ENCODE measurements at regions not wholly inside any gene's neighbourhood (a gene's known extent, or its start where the extent isn't known, plus 50 kb on each side); places are given as distances from the start of the nearest gene placed in this dataset.

DNA sequence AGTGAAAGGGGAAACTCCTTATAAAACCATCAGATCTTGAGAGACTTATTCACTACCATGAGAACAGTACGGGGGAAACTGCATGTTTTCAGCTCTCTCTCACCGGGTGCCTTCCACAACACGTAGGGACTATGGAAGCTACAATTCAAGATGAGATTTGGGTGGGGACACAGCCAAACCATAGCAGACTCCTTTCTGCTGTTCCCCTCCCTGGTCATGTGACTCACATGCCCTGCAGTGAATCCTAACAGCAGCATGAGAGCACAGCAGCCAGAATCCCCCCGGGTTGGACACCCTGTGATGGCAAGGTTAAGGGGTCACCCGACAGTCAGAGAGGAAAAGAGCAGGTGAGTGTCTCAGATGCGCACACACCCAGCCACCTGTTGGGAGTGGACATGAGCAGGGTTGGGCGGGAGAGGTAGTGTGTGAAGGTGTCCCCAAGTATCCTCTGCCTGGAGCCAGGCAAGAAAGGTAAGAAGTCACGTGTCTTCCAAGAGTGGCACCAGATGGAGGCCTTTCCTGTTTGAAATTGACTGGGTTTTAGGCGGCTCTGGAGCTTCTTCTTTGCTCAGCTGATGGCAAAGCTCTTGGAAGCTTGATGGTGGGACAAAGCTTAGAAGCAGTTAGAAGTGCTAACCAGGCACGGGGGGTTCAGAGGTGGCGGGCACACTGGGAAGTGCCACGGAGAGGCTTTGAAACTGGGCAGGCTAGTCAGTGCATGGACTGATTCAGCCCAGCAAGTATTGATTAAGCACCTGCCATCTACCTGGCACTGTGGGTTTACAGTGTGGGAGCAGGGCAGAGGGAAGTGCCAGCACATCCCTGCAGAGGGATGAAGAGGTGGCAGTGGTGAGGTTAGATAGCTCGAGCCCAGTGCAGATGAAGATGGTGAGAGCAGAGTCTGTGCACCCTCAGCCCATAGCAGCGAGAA, 68.7 kb downstream of the RHOB start:
- DNase-seq (ENCODE audit: insufficient read length, low spot score) (no peak), FAIRE-seq (no peak)
- no peak for TF ChIP-seq POLR2A (IDR thresholded peaks at IDR 0.05; ENCODE audit: low read depth, low read length)

DNA sequence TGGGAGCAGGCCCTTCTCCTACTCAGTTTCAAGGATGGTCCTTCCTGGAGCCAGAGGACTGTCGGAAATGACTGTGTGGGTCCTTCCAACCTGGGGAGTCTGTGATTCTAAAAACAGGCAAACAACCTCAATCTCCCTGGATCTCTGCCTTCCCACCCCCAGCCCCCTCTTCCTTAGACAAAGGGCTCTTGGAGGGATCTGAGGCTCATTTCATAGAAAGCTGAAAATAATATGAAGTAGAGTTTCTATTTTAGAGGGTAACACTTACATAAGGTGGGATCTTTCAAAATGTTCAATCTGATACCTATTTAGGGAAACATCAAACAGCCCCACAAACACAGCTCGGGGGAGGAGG, 69.4 kb downstream of the RHOB start:
- no peak for FAIRE-seq
- TF ChIP-seq POLR2A (IDR thresholded peaks at IDR 0.05; ENCODE audit: low read depth, low read length), result no peak
- no peak for DNase-seq (ENCODE audit: insufficient read length, low spot score)

- no peak for TF ChIP-seq POLR2A (IDR thresholded peaks at IDR 0.05; ENCODE audit: low read depth, low read length)
- no peak for DNase-seq (ENCODE audit: insufficient read length, low spot score)
- no peak for FAIRE-seq
Measured at GRCh38 chr2:20516646-20517341, 69.9 kb downstream of the RHOB start.

DNA sequence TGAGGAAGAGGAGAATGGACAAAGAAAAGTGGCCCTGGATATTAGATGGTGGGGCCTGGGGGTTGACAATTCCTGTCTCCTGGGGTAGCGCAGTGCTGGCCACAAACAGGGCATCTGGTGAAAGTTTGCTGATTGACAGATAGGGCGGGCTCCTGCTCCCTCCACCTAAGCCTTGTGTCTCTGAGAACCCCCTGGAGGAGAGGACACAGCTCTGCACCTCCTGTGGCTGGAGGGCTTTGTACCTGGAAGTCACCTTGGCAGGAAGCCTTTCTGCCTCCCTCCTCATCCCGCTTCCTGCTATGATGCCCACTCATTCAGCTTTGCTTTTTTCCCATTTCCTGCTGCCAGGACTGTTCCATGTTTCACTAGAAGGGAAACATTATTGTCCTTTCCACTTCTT, 72.4 kb downstream of the RHOB start:
- no peak for DNase-seq (ENCODE audit: insufficient read length, low spot score)
- no peak for TF ChIP-seq POLR2A (IDR thresholded peaks at IDR 0.05; ENCODE audit: low read depth, low read length)
- no peak for FAIRE-seq

DNA sequence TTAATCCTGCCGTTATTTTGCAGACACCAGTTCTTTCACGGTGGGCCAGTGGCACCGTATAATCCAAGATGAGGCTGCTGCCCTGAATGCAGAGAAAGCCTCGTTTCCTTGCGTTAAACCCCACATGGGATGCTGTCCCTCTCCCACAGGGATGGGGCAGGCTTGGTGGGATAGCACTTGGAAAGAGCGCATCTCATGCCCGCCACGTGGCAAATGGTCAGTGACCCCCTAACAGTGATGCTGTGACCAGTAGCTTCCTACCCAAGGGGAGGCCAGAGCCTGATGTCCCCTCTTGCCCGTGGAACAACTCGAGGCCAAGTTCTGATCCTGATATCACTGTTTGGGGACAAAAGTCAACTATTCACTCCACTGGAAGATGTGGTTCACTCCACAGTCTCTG, 73.3 kb downstream of the RHOB start:
- no peak for TF ChIP-seq POLR2A (IDR thresholded peaks at IDR 0.05; ENCODE audit: low read depth, low read length)
- DNase-seq (ENCODE audit: insufficient read length, low spot score) (no peak), FAIRE-seq (no peak)

DNA sequence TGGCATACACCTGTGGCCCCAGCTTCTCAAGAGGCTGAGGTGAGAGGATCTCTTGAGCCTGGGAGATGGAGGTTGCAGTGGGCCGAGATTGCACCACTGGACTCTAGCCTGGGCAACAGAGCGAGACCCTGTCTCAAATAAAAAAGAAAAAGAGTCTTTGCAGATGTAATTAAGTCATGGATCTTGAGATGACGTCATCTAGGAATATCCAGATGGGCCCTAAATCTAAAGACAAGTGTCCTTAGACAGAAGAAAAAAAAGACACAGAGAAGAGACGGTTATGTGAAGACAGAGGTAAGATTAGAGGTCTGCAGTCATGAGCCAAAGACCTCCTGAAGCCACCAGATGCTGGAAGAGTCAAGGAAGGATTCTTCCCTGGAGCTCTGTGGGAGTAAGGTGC, 74.3 kb downstream of the RHOB start:
- no peak for FAIRE-seq
- TF ChIP-seq POLR2A (IDR thresholded peaks at IDR 0.05; ENCODE audit: low read depth, low read length), result no peak

DNA sequence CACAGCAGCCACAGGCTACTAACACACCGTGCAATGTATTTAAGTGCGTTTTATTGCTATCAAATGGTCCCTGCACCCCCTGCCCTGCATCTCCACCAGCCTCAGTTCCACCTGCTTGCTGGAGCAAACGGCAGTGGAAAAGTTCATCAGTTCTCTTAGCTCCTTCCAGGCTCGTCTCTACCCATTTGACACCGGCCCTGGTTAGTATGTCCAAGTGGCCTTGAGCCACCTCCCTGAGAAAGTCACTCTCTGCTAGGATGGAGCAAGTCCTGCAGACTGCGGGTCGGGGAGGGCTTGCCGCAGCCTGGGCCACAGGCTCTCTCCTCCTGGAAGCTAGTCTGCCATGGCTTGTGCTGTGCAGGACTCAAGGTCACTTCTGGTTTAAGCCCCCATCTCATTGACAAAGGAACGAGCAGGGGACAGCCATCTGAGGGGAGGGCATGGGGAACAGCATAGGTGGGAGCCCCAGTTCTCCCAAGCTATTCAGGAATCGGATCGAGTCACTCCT, 74.9 kb downstream of the RHOB start:
- FAIRE-seq (no peak), DNase-seq (ENCODE audit: insufficient read length, low spot score) (no peak)
- TF ChIP-seq POLR2A (IDR thresholded peaks at IDR 0.05; ENCODE audit: low read depth, low read length), result no peak

More for the DNA sequence above, 74.3 kb downstream of the RHOB start:
- DNase-seq (ENCODE audit: insufficient read length, low spot score), result no peak

DNA sequence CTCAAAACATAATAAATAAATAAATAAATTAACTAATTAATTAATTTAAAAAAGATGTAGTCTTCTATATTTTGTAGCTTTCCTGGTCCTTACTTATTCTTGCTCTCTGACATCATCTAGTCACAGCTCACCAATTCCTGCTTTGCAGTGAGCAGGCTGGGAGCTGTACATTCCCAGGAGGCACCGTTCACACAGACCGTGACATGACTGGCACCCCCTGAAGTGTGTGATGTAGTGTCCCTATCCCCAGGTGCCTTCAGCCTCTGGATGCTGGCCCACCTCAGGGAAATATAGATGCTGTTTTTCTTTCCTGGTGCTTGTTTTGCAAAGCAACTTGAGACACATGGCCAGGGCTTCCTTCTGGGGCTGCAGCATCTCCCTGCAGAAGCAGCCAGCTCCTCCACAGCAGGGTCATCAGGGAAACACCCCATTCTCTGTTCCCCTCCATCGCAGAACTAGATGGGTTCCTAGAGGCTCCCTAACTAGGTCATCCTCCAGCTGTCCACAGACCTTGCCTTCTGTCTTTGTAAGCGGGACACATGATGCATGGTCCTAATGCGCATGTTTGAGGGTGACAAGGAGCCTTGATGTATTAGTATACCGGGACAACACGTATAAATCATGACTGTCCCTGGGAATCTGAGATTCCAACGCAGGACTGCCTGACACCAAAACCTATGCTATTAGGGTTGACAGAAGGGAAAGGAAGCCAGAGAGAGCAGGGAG, 76.4 kb downstream of the RHOB start:
- DNase-seq (ENCODE audit: insufficient read length, low spot score) (no peak), FAIRE-seq (no peak)

GRCh38 chr2:20523799-20524187, 76.9 kb downstream of the RHOB start:
- no peak for FAIRE-seq
- TF ChIP-seq POLR2A (IDR thresholded peaks at IDR 0.05; ENCODE audit: low read depth, low read length), result no peak

More for the DNA sequence above, 76.4 kb downstream of the RHOB start:
- no peak for TF ChIP-seq POLR2A (IDR thresholded peaks at IDR 0.05; ENCODE audit: low read depth, low read length)

GRCh38 chr2:20524412-20525040, 77.7 kb downstream of the RHOB start:
- no peak for TF ChIP-seq POLR2A (IDR thresholded peaks at IDR 0.05; ENCODE audit: low read depth, low read length)
- no peak for FAIRE-seq
- DNase-seq (ENCODE audit: insufficient read length, low spot score), result no peak

More at GRCh38 chr2:20523799-20524187, 76.9 kb downstream of the RHOB start:
- no peak for DNase-seq (ENCODE audit: insufficient read length, low spot score)

- FAIRE-seq, result no peak
- no peak for TF ChIP-seq POLR2A (IDR thresholded peaks at IDR 0.05; ENCODE audit: low read depth, low read length)
Measured at GRCh38 chr2:20525041-20526035, 78.5 kb downstream of the RHOB start.

GRCh38 chr2:20526160-20526559, 79.3 kb downstream of the RHOB start:
- no peak for DNase-seq (ENCODE audit: insufficient read length, low spot score)
- FAIRE-seq, result no peak

More at GRCh38 chr2:20525041-20526035, 78.5 kb downstream of the RHOB start:
- no peak for DNase-seq (ENCODE audit: insufficient read length, low spot score)

More at GRCh38 chr2:20526160-20526559, 79.3 kb downstream of the RHOB start:
- no peak for TF ChIP-seq POLR2A (IDR thresholded peaks at IDR 0.05; ENCODE audit: low read depth, low read length)
